ENCODE measurements at regions not wholly inside any gene's neighbourhood (a gene's known extent, or its start where the extent isn't known, plus 50 kb on each side); places are given as distances from the start of the nearest gene placed in this dataset.

GRCh38 chr15:31513178-31513577 is 186.5 kb downstream of the KLF13 start:
- no peak for DNase-seq

- DNase-seq = no peak
Observed at GRCh38 chr15:31516440-31516839, 189.8 kb downstream of the KLF13 start.

DNA sequence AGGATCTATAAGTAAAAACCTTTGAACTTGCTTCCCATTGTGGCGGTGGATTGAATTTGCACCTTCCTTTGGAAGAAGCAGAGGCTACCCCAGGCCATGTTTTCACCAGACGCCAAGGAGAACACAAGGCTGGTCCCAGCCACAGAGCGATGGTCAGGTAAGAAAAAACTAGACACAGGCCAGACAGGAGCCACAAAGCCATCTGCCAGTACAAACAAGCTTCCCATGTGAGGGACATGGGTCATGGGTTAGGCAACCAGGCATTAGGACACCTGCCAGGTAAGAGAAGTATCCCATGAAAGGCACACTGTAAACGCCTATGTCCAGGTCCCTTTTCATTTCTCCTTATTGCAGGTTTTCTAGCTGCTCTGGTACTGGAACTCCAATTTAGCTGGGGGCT is 190.2 kb downstream of the KLF13 start:
- DNase-seq = no peak

DNA sequence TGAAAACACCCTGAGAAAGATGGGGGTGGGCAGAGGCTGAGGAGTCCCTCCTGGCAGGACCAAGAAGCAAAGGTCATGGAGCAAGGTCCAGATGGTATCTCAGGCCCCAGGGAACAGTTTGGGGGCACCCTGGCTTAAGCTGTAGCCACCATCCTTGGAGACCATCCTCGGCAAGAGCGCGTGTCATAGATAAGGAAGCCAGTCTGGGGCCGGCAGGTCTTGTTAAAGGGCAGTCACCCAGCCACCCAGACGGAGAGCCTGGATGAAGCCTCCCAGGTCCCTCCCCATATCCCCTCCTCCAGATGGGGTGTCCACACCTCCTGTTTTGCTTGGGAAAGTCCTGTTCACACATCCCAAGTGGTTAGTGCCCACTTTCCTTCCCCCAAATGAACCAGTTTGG is 191.1 kb downstream of the KLF13 start:
- DNase-seq = no peak

GRCh38 chr15:31522028-31522427 is 195.4 kb downstream of the KLF13 start:
- no peak for DNase-seq

DNA sequence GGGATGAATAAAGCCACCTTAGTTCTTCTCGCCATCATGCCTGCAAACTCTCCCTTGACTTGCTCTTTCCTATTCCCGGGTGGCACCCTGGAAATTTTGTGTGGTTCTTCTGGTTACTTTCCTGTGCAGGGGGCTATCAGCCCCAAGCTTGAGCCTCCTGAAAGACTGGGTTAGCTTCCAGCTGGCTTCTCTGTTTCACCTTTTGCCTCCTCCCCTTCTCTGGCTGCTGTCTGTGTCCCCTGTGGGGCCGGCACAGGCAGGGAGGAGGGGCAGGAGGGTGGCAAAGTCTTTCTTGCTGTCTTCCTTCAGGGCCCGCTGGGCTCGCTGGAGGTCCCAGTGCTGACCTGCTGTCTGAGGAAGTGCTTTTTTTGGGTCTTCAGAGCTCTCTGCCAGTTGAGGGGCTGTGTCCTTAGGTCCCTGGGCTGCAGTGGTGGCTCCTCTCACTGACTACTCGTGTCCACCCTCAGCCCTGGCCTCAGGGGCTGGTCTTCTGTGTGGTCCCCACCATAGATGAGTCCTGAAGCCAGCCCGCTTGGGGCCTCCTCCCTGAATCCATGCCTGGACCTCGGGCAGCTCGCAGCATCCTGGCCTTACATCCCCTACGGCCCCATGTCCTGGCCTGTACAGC is 196.5 kb downstream of the KLF13 start:
- DNase-seq = no peak

GRCh38 chr15:31523655-31524049 is 197.0 kb downstream of the KLF13 start:
- no peak for DNase-seq

- no peak for DNase-seq
Observed at GRCh38 chr15:31525185-31525695, 198.6 kb downstream of the KLF13 start.

DNA sequence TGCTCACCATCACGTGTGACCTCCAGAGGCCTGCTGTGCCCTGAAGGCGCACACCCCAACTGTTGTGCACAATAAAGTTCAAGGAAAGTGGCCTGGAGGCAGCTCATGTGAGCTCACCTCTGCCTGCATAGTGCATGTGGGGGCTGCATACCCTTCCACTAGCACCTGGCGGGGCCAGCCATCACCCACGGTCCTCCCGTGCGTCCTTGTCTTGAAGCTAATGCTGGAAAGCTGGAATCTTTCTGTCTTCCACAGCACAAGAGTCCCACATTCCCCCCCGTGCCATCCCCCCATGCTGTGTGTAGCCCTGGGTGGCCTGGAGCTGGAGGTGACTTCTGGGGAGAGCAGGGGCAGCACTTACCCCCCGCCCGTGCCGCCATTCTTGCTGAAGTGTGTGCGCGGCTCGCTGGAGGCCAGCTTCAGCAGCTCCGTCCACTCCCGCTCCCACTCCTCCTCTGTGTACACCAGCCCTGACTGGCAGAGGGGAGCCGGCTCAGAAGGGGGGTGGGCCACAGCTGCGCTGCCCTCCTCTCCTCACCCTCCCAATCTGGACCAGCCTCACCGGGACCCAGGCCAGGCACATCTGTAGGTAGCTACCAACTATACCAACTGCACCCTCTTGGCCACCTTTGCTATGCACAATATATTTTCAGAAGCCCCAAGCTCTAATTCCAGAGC is 199.5 kb downstream of the KLF13 start:
- DNase-seq = no peak

DNA sequence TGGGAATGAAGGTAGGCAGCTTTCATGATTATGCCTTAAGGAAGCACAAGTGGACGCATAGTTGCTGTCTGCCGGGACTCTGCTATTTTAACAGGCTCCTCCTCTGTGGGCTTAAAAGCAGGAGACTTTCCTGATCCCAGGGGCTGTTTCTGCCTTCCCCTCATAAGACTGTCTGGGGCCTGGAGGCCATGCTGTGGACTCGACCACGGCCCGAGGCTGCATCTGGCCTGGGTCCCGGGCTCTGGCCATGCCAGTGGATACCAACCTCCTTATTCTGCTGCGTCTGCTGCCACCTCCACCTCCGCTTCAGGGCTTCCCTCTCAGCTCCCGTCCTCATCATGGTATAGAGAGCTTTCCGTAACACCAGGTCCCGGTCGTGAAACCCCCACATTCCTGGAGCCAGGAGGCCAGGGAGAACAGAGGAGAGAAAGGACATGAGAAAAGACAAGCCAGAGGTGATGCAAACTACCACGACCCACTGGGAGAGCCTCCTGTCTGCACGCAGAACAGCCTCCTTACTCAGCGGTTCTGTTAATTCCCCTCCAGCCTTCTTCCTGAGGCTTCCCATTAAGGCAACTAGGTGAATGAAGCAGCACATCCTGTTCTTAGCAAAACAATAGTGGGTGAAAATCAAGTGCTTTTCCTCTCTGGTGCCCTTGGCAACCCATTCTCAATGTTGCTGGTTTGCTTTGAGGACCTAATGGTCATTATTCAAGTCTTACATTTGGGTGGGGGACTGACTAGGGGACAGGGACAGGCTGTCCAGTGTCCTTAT is 200.5 kb downstream of the KLF13 start:
- DNase-seq = no peak

DNA sequence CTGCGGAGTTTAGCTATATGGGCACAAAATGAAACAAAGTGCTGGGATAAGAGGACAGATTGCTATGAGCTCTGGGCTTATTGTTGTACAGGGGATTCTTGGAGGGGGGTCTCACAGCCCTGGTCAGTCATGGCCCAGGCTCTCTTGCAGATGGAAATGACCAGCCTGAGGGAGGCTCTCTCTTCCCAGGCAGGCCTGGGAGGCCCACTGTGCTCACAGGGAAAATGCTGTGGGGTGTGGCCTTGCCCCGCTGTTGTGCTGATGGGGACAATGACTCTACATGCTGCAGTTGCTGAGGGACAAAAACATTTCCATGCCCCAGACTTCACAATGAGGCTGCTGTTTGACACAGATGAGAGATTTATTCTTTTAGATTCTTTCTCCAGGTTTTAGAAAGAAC is 202.2 kb downstream of the KLF13 start:
- no peak for DNase-seq

- DNase-seq = no peak
Observed at GRCh38 chr15:31537770-31538592, 211.3 kb downstream of the KLF13 start.

GRCh38 chr15:31540633-31541032 is 214.0 kb downstream of the KLF13 start:
- DNase-seq = no peak

GRCh38 chr15:31544361-31544760 is 217.7 kb downstream of the KLF13 start:
- DNase-seq = no peak

GRCh38 chr15:31545257-31545656 is 218.6 kb downstream of the KLF13 start:
- DNase-seq = no peak

GRCh38 chr15:31550211-31550977 is 223.8 kb downstream of the KLF13 start:
- DNase-seq = no peak

GRCh38 chr15:31551323-31551722 is 224.7 kb downstream of the KLF13 start:
- DNase-seq = no peak

- no peak for DNase-seq
Observed at GRCh38 chr15:31552482-31553099, 226.0 kb downstream of the KLF13 start.

GRCh38 chr15:31554261-31554660 is 227.6 kb downstream of the KLF13 start:
- no peak for DNase-seq

DNA sequence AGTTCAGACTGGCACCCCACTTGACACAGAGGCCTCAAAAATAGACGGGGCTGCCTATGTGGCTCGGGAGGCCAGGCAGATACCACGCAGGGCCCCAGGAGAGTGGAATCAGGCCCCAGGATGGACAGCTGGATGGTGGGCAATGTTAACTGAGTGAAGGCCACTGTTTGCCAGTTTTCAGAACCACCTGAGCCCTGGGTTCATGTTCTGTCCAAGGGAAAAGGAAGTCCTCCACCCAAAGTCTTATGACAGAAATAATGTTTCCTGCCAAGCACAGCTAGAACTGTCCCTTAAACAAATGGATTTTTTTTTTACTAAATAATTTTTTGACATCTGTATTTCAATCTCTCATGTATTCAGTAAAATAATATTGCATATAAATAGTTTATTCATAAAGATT is 228.4 kb downstream of the KLF13 start:
- no peak for DNase-seq

DNA sequence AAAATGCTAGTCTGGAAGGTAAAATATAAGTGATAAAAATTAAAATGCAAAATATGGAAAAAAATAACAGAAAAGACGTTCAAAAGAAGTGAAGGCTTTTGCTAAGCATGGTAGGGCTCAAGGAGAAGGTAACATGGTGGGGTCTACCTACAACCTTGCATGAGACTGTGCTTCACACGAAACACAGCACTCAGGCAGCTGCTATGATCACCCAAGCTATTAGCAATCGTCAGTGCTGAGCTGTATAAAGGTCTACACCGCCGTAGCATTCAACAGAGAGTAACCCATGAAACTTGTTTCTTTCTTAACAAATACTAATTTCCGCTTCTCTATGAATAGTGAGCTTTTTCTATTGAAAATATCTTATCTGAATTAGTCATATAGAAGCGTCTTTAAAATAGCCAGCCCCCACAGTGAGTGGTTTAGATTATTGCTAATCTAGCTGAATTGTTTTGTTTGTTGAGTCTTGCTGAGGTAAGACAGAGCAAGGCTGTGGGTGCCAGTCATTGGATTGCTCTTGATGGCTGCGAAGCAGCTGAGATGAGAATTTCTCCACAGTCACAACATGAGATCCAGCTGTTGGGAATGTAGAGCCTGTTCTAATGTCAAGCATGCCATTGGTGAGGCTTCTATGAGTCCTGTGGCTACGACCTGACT is 230.0 kb downstream of the KLF13 start:
- DNase-seq = no peak

Measured in CD4-positive, alpha-beta T cell treated with Interleukin-17A for 1 hour (primary cell).